ENCODE measurements at regions not wholly inside any gene's neighbourhood (a gene's known extent, or its start where the extent isn't known, plus 50 kb on each side); places are given as distances from the start of the nearest gene placed in this dataset.

- H3K27me3 ChIP-seq = peaks cover 0 to 36% (median 3%) of the 10 kb centered on the region in 3 donors
- no peaks in the 10 kb centered on the region for H3K36me3 ChIP-seq
- no peaks in the 10 kb centered on the region for H3K9me3 ChIP-seq
- intact Hi-C loops (cut with DNase I; ENCODE audit: low total_unique reads) = no loop called here
- WGBS, 5 donors = 27 to 50% (median 40%) methylated on average over 21 to 22 of the region's 22 CpGs
- no peak for TF ChIP-seq CTCF (IDR thresholded peaks at IDR 0.05)
- TF ChIP-seq EP300 (IDR thresholded peaks at IDR 0.05) = no peak
- no peak for TF ChIP-seq POLR2A (IDR thresholded peaks at IDR 0.05)
- no peak for TF ChIP-seq POLR2AphosphoS5 (IDR thresholded peaks at IDR 0.05)
- H3K4me3 ChIP-seq = peak overlapping the region in 3 of 4 donors; percentile 17 to 29 (median 18)
- H3K27ac ChIP-seq = no peak overlapping the region
- no peaks in the 10 kb centered on the region for H3K4me1 ChIP-seq
- peak in 1 of 2 donors; percentile 28 for DNase-seq
Measured at GRCh38 chr2:219851801-219852481, 224.5 kb downstream of the SLC4A3 start.

- Histone ChIP-seq H3K27me3 (peaks cover 0 to 42% (median 3%) of the 10 kb centered on the region in 3 donors), H3K27ac (no peak overlapping the region), H3K36me3 (no peaks in the 10 kb centered on the region), H3K4me1 (no peaks in the 10 kb centered on the region), H3K4me3 (no peak overlapping the region), H3K9me3 (no peaks in the 10 kb centered on the region)
- DNase-seq = peak in 1 of 2 donors; percentile 26
- intact Hi-C loops (cut with DNase I; ENCODE audit: low total_unique reads) = no loop called here
- WGBS, 5 donors = 62 to 72% (median 65%) methylated on average over 12 of the region's 12 CpGs
- TF ChIP-seq POLR2A (IDR thresholded peaks at IDR 0.05) (no peak), POLR2AphosphoS5 (IDR thresholded peaks at IDR 0.05) (no peak), CTCF (IDR thresholded peaks at IDR 0.05) (no peak), EP300 (IDR thresholded peaks at IDR 0.05) (no peak)
Measured at GRCh38 chr2:219852626-219853025, 225.2 kb downstream of the SLC4A3 start.

GRCh38 chr2:219856602-219857001 lies 229.2 kb downstream of the SLC4A3 start:
- H3K27me3 ChIP-seq = peaks cover 0 to 40% (median 3%) of the 10 kb centered on the region in 3 donors
- H3K27ac ChIP-seq = no peak overlapping the region
- H3K4me1 ChIP-seq = no peaks in the 10 kb centered on the region
- whole genome bisulfite sequencing, 5 donors = 70 to 86% (median 81%) methylated on average over 3 of the region's 3 CpGs
- no peaks in the 10 kb centered on the region for H3K36me3 ChIP-seq
- no peak overlapping the region for H3K4me3 ChIP-seq
- no peak for DNase-seq
- TF ChIP-seq CTCF (IDR thresholded peaks at IDR 0.05) (no peak), POLR2A (IDR thresholded peaks at IDR 0.05) (no peak), POLR2AphosphoS5 (IDR thresholded peaks at IDR 0.05) (no peak), EP300 (IDR thresholded peaks at IDR 0.05) (no peak)
- intact Hi-C loops (cut with DNase I; ENCODE audit: low total_unique reads) = no loop called here
- H3K9me3 ChIP-seq = no peaks in the 10 kb centered on the region

GRCh38 chr2:219857751-219858150 lies 230.3 kb downstream of the SLC4A3 start:
- Histone ChIP-seq H3K36me3 (no peaks in the 10 kb centered on the region), H3K4me1 (no peaks in the 10 kb centered on the region), H3K4me3 (no peak overlapping the region), H3K27me3 (peaks cover 0 to 31% (median 3%) of the 10 kb centered on the region in 3 donors), H3K27ac (no peak overlapping the region), H3K9me3 (no peaks in the 10 kb centered on the region)
- no peak for DNase-seq
- intact Hi-C loops (cut with DNase I; ENCODE audit: low total_unique reads) = no loop called here
- WGBS, 5 donors = 66 to 76% (median 69%) methylated on average over 4 of the region's 4 CpGs
- TF ChIP-seq POLR2A (IDR thresholded peaks at IDR 0.05) = no peak
- TF ChIP-seq EP300 (IDR thresholded peaks at IDR 0.05) = no peak

- 70 to 84% (median 71%) methylated on average over 3 of the region's 3 CpGs for WGBS, 5 donors
- H3K27me3 ChIP-seq = peaks cover 0 to 17% (median 0%) of the 10 kb centered on the region in 3 donors
- H3K9me3 ChIP-seq = no peaks in the 10 kb centered on the region
- no peaks in the 10 kb centered on the region for H3K4me1 ChIP-seq
- no peak overlapping the region for H3K27ac ChIP-seq
- intact Hi-C loops (cut with DNase I; ENCODE audit: low total_unique reads) = no loop called here
- DNase-seq = no peak
- H3K4me3 ChIP-seq = no peak overlapping the region
- TF ChIP-seq POLR2AphosphoS5 (IDR thresholded peaks at IDR 0.05) (no peak), CTCF (IDR thresholded peaks at IDR 0.05) (no peak), POLR2A (IDR thresholded peaks at IDR 0.05) (no peak), EP300 (IDR thresholded peaks at IDR 0.05) (no peak)
- no peaks in the 10 kb centered on the region for H3K36me3 ChIP-seq
Measured at GRCh38 chr2:219861307-219861706, 233.9 kb downstream of the SLC4A3 start.
